ENCODE measurements at regions not wholly inside any gene's neighbourhood (a gene's known extent, or its start where the extent isn't known, plus 50 kb on each side); places are given as distances from the start of the nearest gene placed in this dataset.

GRCh38 chr6:6524951-6525350, 63.6 kb upstream of the LY86 start:
- CTCF ChIA-PET, result no interaction called here
- H3K4me3 ChIP-seq (ENCODE audit: low read depth in 2 of 2, low read length in 1 of 2), result no peak overlapping the region
- no peaks in the 10 kb centered on the region for H3K79me2 ChIP-seq (ENCODE audit: insufficient read depth)
- H2AFZ ChIP-seq (ENCODE audit: low read depth), result no peak overlapping the region
- H3K9me2 ChIP-seq, result no peaks in the 10 kb centered on the region
- H3K9me3 ChIP-seq, result no peaks in the 10 kb centered on the region
- H3K9ac ChIP-seq, result no peak overlapping the region
- H3K36me3 ChIP-seq (replicated peaks in 1 of 2; ENCODE audit: control insufficient read depth in 1 of 2, insufficient read depth in 2 of 2, low read length in 1 of 2), result no peaks in the 10 kb centered on the region
- no peak for TF ChIP-seq CTCF (IDR thresholded peaks at IDR 0.05)
- no peak for TF ChIP-seq NRF1 (IDR thresholded peaks at IDR 0.05; ENCODE audit: low read depth, low read length)
- TF ChIP-seq FOXJ3 (CRISPR knock-in tag; IDR thresholded peaks at IDR 0.05), result no peak
- TF ChIP-seq RAD21 (IDR thresholded peaks at IDR 0.05; ENCODE audit: low read length), result no peak
- TF ChIP-seq TAF1 (IDR thresholded peaks at IDR 0.05; ENCODE audit: borderline replicate concordance, low read depth, low read length), result no peak
- no peak for TF ChIP-seq GABPA (IDR thresholded peaks at IDR 0.05; ENCODE audit: low read depth)
- TF ChIP-seq PBX3 (IDR thresholded peaks at IDR 0.05), result no peak
- TF ChIP-seq TEAD4 (IDR thresholded peaks at IDR 0.05; ENCODE audit: borderline replicate concordance, insufficient read depth), result no peak
- H4K20me1 ChIP-seq (ENCODE audit: insufficient read depth), result no peaks in the 10 kb centered on the region
- H3K4me1 ChIP-seq (ENCODE audit: control insufficient read depth in 1 of 2, insufficient read depth in 2 of 2, low read depth in 1 of 2, low read length in 1 of 2), result no peaks in the 10 kb centered on the region
- 8% methylated on average over 3 of the region's 3 CpGs for WGBS (ENCODE audit: low lambda C conversion rate)
- H3K27me3 ChIP-seq (ENCODE audit: insufficient read depth), result peaks cover 6% of the 10 kb centered on the region; the same call in 1 of the 2 replicates
- no peaks in the 10 kb centered on the region for H3F3A ChIP-seq (replicated peaks; ENCODE audit: insufficient read depth)
- no peak for DNase-seq
- POLR2A ChIA-PET, result no interaction called here
- no peak overlapping the region for H3K27ac ChIP-seq (ENCODE audit: low read depth in 2 of 2, low read length in 1 of 2)
- H3K4me2 ChIP-seq, result no peak overlapping the region

- Histone ChIP-seq H3K4me3 (ENCODE audit: low read depth in 2 of 2, low read length in 1 of 2) (no peak overlapping the region), H3K27ac (ENCODE audit: low read depth in 2 of 2, low read length in 1 of 2) (no peak overlapping the region), H3K4me2 (no peak overlapping the region), H2AFZ (ENCODE audit: low read depth) (no peak overlapping the region), H3K79me2 (ENCODE audit: insufficient read depth) (no peaks in the 10 kb centered on the region), H3K9ac (no peak overlapping the region), H3K36me3 (replicated peaks in 1 of 2; ENCODE audit: control insufficient read depth in 1 of 2, insufficient read depth in 2 of 2, low read length in 1 of 2) (no peaks in the 10 kb centered on the region), H3K9me3 (no peaks in the 10 kb centered on the region), H3F3A (replicated peaks; ENCODE audit: insufficient read depth) (no peaks in the 10 kb centered on the region), H3K4me1 (ENCODE audit: control insufficient read depth in 1 of 2, insufficient read depth in 2 of 2, low read depth in 1 of 2, low read length in 1 of 2) (no peaks in the 10 kb centered on the region), H3K27me3 (ENCODE audit: insufficient read depth) (no peaks in the 10 kb centered on the region), H4K20me1 (ENCODE audit: insufficient read depth) (no peaks in the 10 kb centered on the region), H3K9me2 (no peaks in the 10 kb centered on the region)
- TF ChIP-seq REST (IDR thresholded peaks at IDR 0.05; ENCODE audit: low read depth, low read length) (no peak), RCOR1 (IDR thresholded peaks at IDR 0.05; ENCODE audit: low read length) (no peak), MAX (IDR thresholded peaks at IDR 0.05; ENCODE audit: low read depth) (no peak), GATA2 (CRISPR knock-in tag; IDR thresholded peaks at IDR 0.05) (no peak), USF2 (IDR thresholded peaks at IDR 0.05; ENCODE audit: borderline replicate concordance, low read depth, low read length) (no peak), SMC3 (IDR thresholded peaks at IDR 0.05; ENCODE audit: low read depth, low read length) (no peak), TCF12 (IDR thresholded peaks at IDR 0.05) (no peak)
- POLR2A ChIA-PET, result no interaction called here
- CTCF ChIA-PET, result no interaction called here
- WGBS (ENCODE audit: low lambda C conversion rate), result 7% methylated on average over 2 of the region's 2 CpGs
- DNase-seq, result no peak
These were observed 62.6 kb upstream of the LY86 start for GRCh38 chr6:6525933-6526332.

Measured in SK-N-SH (cell line).